A549 (cell line): ENCODE measurements at regions not wholly inside any gene's neighbourhood (a gene's known extent, or its start where the extent isn't known, plus 50 kb on each side); places are given as distances from the start of the nearest gene placed in this dataset.

Experiments used
- ATAC-seq, 2 experiments: fragments of 200-7000 bp in 1 of 2; fragments of >200 bp in 1 of 2; cut with Nextera tagmentation in 1 of 2; cut with Tn5 transposase in 1 of 2; 3 replicates each; pipeline versions ENCODE4 v1.8.0 to v1.9.1; 2018 to 2020; ENCODE audit warnings: mild to moderate bottlenecking in 1 of 2, moderate library complexity in 1 of 2
- CTCF ChIA-PET: fragments of 300-600 bp; sonication (Branson Sonifier 250); formaldehyde crosslinking; extraction: SDS; loops from one replicate; lab custom pipeline; 2021; ENCODE audit warnings: antibody characterized with exemption, inconsistent platforms; lab: Yijun Ruan, JAX
- POLR2A ChIA-PET: fragments of 350-600 bp; formaldehyde crosslinking; extraction: SDS; loops from one replicate; lab custom pipeline; 2021; ENCODE audit warnings: antibody characterized with exemption, inconsistent platforms; lab: Yijun Ruan, JAX
- DNase-seq, 2 experiments: peaks; one replicate each; pipeline versions ENCODE4 v3.0.0 to v3.0.0-alpha.2; 2011 to 2016; ENCODE audit warnings: low read depth in 1 of 2, low spot score in 1 of 2
- FAIRE-seq: peaks from 2 replicates; lab custom pipeline; 2011; peaks lifted over from hg19 to GRCh38; lab: Jason Lieb, UNC
- H3K27ac ChIP-seq, 2 experiments: fragments of >200 bp; sonication (Bioruptor Twin); formaldehyde crosslinking; 3 replicates each; pipeline ENCODE4 v1.5.1; 2016 to 2017
- H3K4me1 ChIP-seq: fragments of >200 bp; sonication (Bioruptor Twin); formaldehyde crosslinking; 3 replicates; pipeline ENCODE4 v1.6.1; 2016
- H3K4me2 ChIP-seq: fragments of >200 bp; sonication (Bioruptor Twin); formaldehyde crosslinking; 3 replicates; pipeline ENCODE4 v1.6.1; 2016
- H3K4me3 ChIP-seq: fragments of >200 bp; sonication (Bioruptor Twin); formaldehyde crosslinking; 3 replicates; pipeline ENCODE4 v1.5.1; 2016
- H3K9me3 ChIP-seq: fragments of >200 bp; sonication (Bioruptor Twin); formaldehyde crosslinking; 3 replicates; pipeline ENCODE4 v1.6.1; 2016
- BHLHE40 ChIP-seq: IDR thresholded peaks from 2 replicates; pipeline ENCODE4 v1.6.1; 2012; ENCODE audit warnings: low read depth, low read length, inconsistent platforms
- CEBPB ChIP-seq, 2 experiments: fragments of >200 bp in 1 of 2; sonication (Bioruptor Twin) in 1 of 2; formaldehyde crosslinking in 1 of 2; IDR thresholded peaks; 2 replicates each; pipeline ENCODE4 v1.6.1; 2012 to 2016
- CHD2 ChIP-seq: fragments of 150-350 bp; IDR thresholded peaks from 2 replicates; pipeline ENCODE4 v1.6.1; 2014; ENCODE audit warnings: low read length; ENCODE audit not compliant: partially characterized antibody
- EHMT2 ChIP-seq: fragments of 200-600 bp; sonication (generic); IDR thresholded peaks from 2 replicates; pipeline ENCODE4 v1.6.1; 2016; ENCODE audit warnings: antibody characterized with exemption, low read depth, mild to moderate bottlenecking, moderate library complexity
- EP300 ChIP-seq, 2 experiments: fragments of >200 bp; sonication (Bioruptor Twin); formaldehyde crosslinking; IDR thresholded peaks; 2 replicates in 1 of 2; 3 replicates in 1 of 2; pipeline ENCODE4 v1.6.1; 2016 to 2017
- FOSL2 ChIP-seq, 2 experiments: fragments of 450-650 bp in 1 of 2; fragments of >200 bp in 1 of 2; sonication (Bioruptor Twin) in 1 of 2; formaldehyde crosslinking; IDR thresholded peaks; 2 replicates each; pipeline versions ENCODE4 v1.5.0 to v1.6.1; 2016 to 2020; ENCODE audit warnings: mild to moderate bottlenecking in 1 of 2, moderate library complexity in 1 of 2
- GATA3 ChIP-seq: IDR thresholded peaks from 2 replicates; pipeline ENCODE4 v1.6.1; 2012; ENCODE audit warnings: borderline replicate concordance
- HDAC2 ChIP-seq: fragments of 200-600 bp; sonication (generic); IDR thresholded peaks from 2 replicates; pipeline ENCODE4 v1.6.1; 2016
- HES2 ChIP-seq: fragments of >200 bp; sonication (Bioruptor Twin); formaldehyde crosslinking; IDR thresholded peaks from 2 replicates; pipeline ENCODE4 v1.6.1; 2016
- HOXA7 ChIP-seq: fragments of 250-450 bp; sonication (Bioruptor Pico); IDR thresholded peaks from 2 replicates; pipeline ENCODE4 v1.5.0; 2020; ENCODE audit warnings: mild to moderate bottlenecking, moderate library complexity
- JUNB ChIP-seq: fragments of >200 bp; sonication (Bioruptor Twin); formaldehyde crosslinking; IDR thresholded peaks from 2 replicates; pipeline ENCODE4 v1.6.1; 2016
- PHF8 ChIP-seq: fragments of 200-600 bp; sonication (generic); IDR thresholded peaks from 2 replicates; pipeline ENCODE4 v1.6.1; 2016; ENCODE audit warnings: low read depth, mild to moderate bottlenecking, antibody characterized with exemption, moderate library complexity, borderline replicate concordance
- POLR2A ChIP-seq: IDR thresholded peaks from 2 replicates; pipeline ENCODE4 v1.6.1; 2012; ENCODE audit warnings: mild to moderate bottlenecking, low read length
- POLR2AphosphoS2 ChIP-seq: conservative IDR thresholded peaks from 2 replicates; pipeline ENCODE4 v1.6.1; 2012; ENCODE audit warnings: low read length, improper control_type of control experiment, inconsistent platforms
- RARB ChIP-seq: fragments of 250-450 bp; sonication (Bioruptor Pico); IDR thresholded peaks from 2 replicates; pipeline ENCODE4 v1.8.0; 2021; ENCODE audit warnings: mild to moderate bottlenecking, moderate library complexity
- RFX5 ChIP-seq: fragments of 450-650 bp; IDR thresholded peaks from 2 replicates; pipeline ENCODE4 v1.7.1; 2014; ENCODE audit warnings: antibody characterized with exemption, mild to moderate bottlenecking, moderate library complexity
- SMC3 ChIP-seq: fragments of >200 bp; sonication (Bioruptor Twin); formaldehyde crosslinking; IDR thresholded peaks from 3 replicates; pipeline ENCODE4 v1.6.1; 2018; ENCODE audit warnings: inconsistent platforms
- ZNF302 ChIP-seq: fragments of 250-450 bp; sonication (Bioruptor Pico); IDR thresholded peaks from 2 replicates; pipeline ENCODE4 v1.9.0; 2021; ENCODE audit warnings: inconsistent platforms, mild to moderate bottlenecking, moderate library complexity
- WGBS: methylation state at CpG from one replicate; pipeline ENCODE4 v1.1.6; 2017; ENCODE audit errors: missing lambda C conversion rate; 5-methylcytosine and 5-hydroxymethylcytosine counted together

GRCh38 chr17:73746314-73747073 lies 102.2 kb upstream of the SDK2 start:
- DNase-seq: no peak
- no peak for ATAC-seq
- no peak for FAIRE-seq
- H3K4me1 ChIP-seq: 0 out of 3 replicates have a peak, but pooled peaks cover 2% of the 10 kb centered on the region
- 53% methylated on average over 12 of the region's 12 CpGs for WGBS
- H3K27ac ChIP-seq: no peak overlapping the region
- CTCF ChIA-PET: interaction anchor here (0.8 to 1.7 kb wide), 6 partner anchors 8 to 35 kb away, joined by 3 read pairs; no protein-coding TSS in a partner anchor
- H3K9me3 ChIP-seq: no peaks in the 10 kb centered on the region
- no peak overlapping the region for H3K4me3 ChIP-seq
- no peak for TF ChIP-seq RFX5
- no peak for TF ChIP-seq SMC3
- TF ChIP-seq GATA3: no peak
- no peak for TF ChIP-seq HOXA7
- no peak for TF ChIP-seq POLR2AphosphoS2
- TF ChIP-seq EHMT2: no peak
- TF ChIP-seq ZNF302 (CRISPR knock-in tag): no peak
- TF ChIP-seq HDAC2: no peak
- no peak for TF ChIP-seq EP300 (IDR thresholded peaks at IDR 0.05)
- no peak for TF ChIP-seq HES2
- TF ChIP-seq PHF8: no peak
- TF ChIP-seq JUNB: no peak
- TF ChIP-seq POLR2A: no peak
- H3K4me2 ChIP-seq: no peak overlapping the region
- POLR2A ChIA-PET: no interaction called here

GRCh38 chr17:73747221-73748002 lies 103.2 kb upstream of the SDK2 start:
- 64% methylated on average over 15 of the region's 15 CpGs for WGBS
- DNase-seq: no peak
- Histone ChIP-seq H3K27ac (no peak overlapping the region), H3K4me1 (0 out of 3 replicates have a peak, but pooled peaks cover 2% of the 10 kb centered on the region), H3K4me3 (no peak overlapping the region), H3K9me3 (no peaks in the 10 kb centered on the region)
- POLR2A ChIA-PET: no interaction called here
- TF ChIP-seq GATA3 (no peak), EHMT2 (no peak), CEBPB (IDR thresholded peaks at IDR 0.05) (no peak), BHLHE40 (no peak), RARB (CRISPR knock-in tag) (no peak)
- TF ChIP-seq, all 56 proteins: peak for 0
- no peak for FAIRE-seq
- H3K4me2 ChIP-seq: no peak overlapping the region
- CTCF ChIA-PET: interaction anchor here (0.8 to 1.7 kb wide), 6 partner anchors 8 to 36 kb away, joined by 3 to 6 read pairs (median 3); no protein-coding TSS in a partner anchor
- no peak for ATAC-seq

- 84% methylated on average over 18 of the region's 18 CpGs for WGBS
- FAIRE-seq (no peak), ATAC-seq (no peak)
Measured at GRCh38 chr17:73748508-73748907, 104.3 kb upstream of the SDK2 start.

GRCh38 chr17:73749337-73749823 lies 105.1 kb upstream of the SDK2 start:
- Histone ChIP-seq H3K4me3 (no peak overlapping the region), H3K9me3 (no peaks in the 10 kb centered on the region), H3K4me2 (no peak overlapping the region), H3K27ac (no peak overlapping the region), H3K4me1 (0 out of 3 replicates have a peak, but pooled peaks cover 2% of the 10 kb centered on the region)
- ChIA-PET POLR2A (no interaction called here), CTCF (interaction anchor here (0.8 to 1.1 kb wide), 2 partner anchors 10 to 106 kb away, joined by 3 to 4 read pairs; no protein-coding TSS in a partner anchor)
- WGBS: 55% methylated on average over 6 of the region's 6 CpGs
- FAIRE-seq (peak; percentile 87), DNase-seq (peak in 1 of 2 experiments; percentile 25), ATAC-seq (no peak)
- TF ChIP-seq BHLHE40 (0 out of 2 replicates have a peak, but pooled peaks have one; percentile 10), FOSL2 (IDR thresholded peaks at IDR 0.05) (no peak), FOSL2 (CRISPR knock-in tag; IDR thresholded peaks at IDR 0.05) (peak; percentile 81), CHD2 (no peak)
- TF ChIP-seq, all 56 proteins: peak for 2

More at GRCh38 chr17:73748508-73748907, 104.3 kb upstream of the SDK2 start:
- Histone ChIP-seq H3K4me2 (no peak overlapping the region), H3K27ac (no peak overlapping the region), H3K4me1 (0 out of 3 replicates have a peak, but pooled peaks cover 2% of the 10 kb centered on the region), H3K4me3 (no peak overlapping the region), H3K9me3 (no peaks in the 10 kb centered on the region)
- CTCF ChIA-PET: interaction anchor here (1.5 to 1.7 kb wide), 2 partner anchors 9 to 18 kb away, joined by 3 to 6 read pairs; no protein-coding TSS in a partner anchor
- DNase-seq: no peak
- POLR2A ChIA-PET: no interaction called here
- TF ChIP-seq EP300 (IDR thresholded peaks at IDR 0.05): no peak
- TF ChIP-seq HES2: no peak
